ENCODE measurements at regions not wholly inside any gene's neighbourhood (a gene's known extent, or its start where the extent isn't known, plus 50 kb on each side); places are given as distances from the start of the nearest gene placed in this dataset.

GRCh38 chr16:48740964-48741363 lies 131.0 kb upstream of the N4BP1 start:
- Histone ChIP-seq H3K27ac (no peak overlapping the region), H3K9me3 (no peaks in the 10 kb centered on the region), H3K36me3 (no peaks in the 10 kb centered on the region), H3K4me1 (no peaks in the 10 kb centered on the region), H3K27me3 (no peaks in the 10 kb centered on the region), H3K4me3 (no peak overlapping the region)
- DNase-seq (ENCODE audit: low spot score): no peak
- no peak for TF ChIP-seq CTCF (IDR thresholded peaks at IDR 0.05)

GRCh38 chr16:48734220-48734619 lies 124.2 kb upstream of the N4BP1 start:
- Histone ChIP-seq H3K27me3 (no peaks in the 10 kb centered on the region), H3K9me3 (no peaks in the 10 kb centered on the region), H3K36me3 (no peaks in the 10 kb centered on the region), H3K4me3 (no peak overlapping the region), H3K27ac (no peak overlapping the region), H3K4me1 (no peaks in the 10 kb centered on the region)
- DNase-seq (ENCODE audit: low spot score): no peak
- TF ChIP-seq CTCF (IDR thresholded peaks at IDR 0.05): no peak

GRCh38 chr16:48704710-48705109 lies 94.7 kb upstream of the N4BP1 start:
- Histone ChIP-seq H3K27me3 (no peaks in the 10 kb centered on the region), H3K4me3 (no peak overlapping the region), H3K9me3 (no peaks in the 10 kb centered on the region), H3K36me3 (no peaks in the 10 kb centered on the region), H3K27ac (no peak overlapping the region), H3K4me1 (no peaks in the 10 kb centered on the region)
- TF ChIP-seq CTCF (IDR thresholded peaks at IDR 0.05): no peak
- no peak for DNase-seq (ENCODE audit: low spot score)

GRCh38 chr16:48687421-48688038 lies 77.5 kb upstream of the N4BP1 start:
- Histone ChIP-seq H3K27me3 (no peaks in the 10 kb centered on the region), H3K27ac (no peak overlapping the region), H3K9me3 (no peaks in the 10 kb centered on the region), H3K36me3 (no peaks in the 10 kb centered on the region), H3K4me1 (no peaks in the 10 kb centered on the region), H3K4me3 (no peak overlapping the region)
- peak; percentile 71 to 87 for TF ChIP-seq CTCF (IDR thresholded peaks at IDR 0.05)
- peak; percentile 65 for DNase-seq (ENCODE audit: low spot score)

DNA sequence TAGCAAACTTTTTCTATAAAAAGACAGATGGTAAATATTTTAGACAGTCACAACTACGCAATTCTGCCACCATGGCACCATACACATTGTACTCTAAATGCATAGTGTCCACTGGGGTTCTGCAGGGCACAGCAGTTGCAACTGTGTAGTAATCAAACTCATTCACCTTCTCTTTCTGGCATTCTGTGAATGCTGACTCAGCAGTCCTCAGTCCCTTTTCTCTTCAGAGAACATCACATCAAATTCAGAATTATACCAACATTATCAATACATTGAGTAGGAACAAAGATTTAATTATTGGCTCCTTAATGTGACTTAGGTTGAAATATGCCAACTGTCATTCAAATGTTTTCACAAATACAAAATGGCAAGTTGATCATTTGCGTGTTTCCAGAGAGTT lies 74.2 kb upstream of the N4BP1 start:
- H3K9me3 ChIP-seq: no peaks in the 10 kb centered on the region
- H3K27ac ChIP-seq: no peak overlapping the region
- no peaks in the 10 kb centered on the region for H3K4me1 ChIP-seq
- H3K27me3 ChIP-seq: no peaks in the 10 kb centered on the region
- TF ChIP-seq CTCF (IDR thresholded peaks at IDR 0.05): no peak
- no peak for DNase-seq (ENCODE audit: low spot score)
- no peaks in the 10 kb centered on the region for H3K36me3 ChIP-seq
- no peak overlapping the region for H3K4me3 ChIP-seq

DNA sequence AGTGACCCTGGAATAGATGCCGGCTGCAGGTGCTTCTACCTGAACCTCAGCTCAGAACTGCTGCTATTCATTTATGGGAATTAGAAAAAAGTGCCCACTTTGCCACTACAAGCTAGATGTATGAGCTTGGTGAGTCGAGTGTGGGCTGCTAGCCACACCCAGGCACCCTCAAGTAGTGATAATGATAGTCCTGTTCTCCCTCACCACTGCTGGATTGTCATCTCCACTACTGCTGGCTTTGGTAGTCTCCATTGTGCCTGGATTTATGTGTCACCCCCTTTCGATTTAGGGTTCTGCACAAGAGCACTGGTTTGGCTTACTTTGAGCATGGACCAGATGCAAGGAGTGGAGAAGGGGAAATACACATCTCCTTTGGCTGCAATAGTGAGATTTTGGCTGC lies 73.0 kb upstream of the N4BP1 start:
- Histone ChIP-seq H3K4me3 (no peak overlapping the region), H3K27ac (no peak overlapping the region), H3K27me3 (no peaks in the 10 kb centered on the region), H3K4me1 (no peaks in the 10 kb centered on the region), H3K36me3 (no peaks in the 10 kb centered on the region), H3K9me3 (no peaks in the 10 kb centered on the region)
- DNase-seq (ENCODE audit: low spot score): no peak
- no peak for TF ChIP-seq CTCF (IDR thresholded peaks at IDR 0.05)

Data from right atrium auricular region (tissue), 2 donors.